OCI-LY1 (cell line): ENCODE measurements at regions not wholly inside any gene's neighbourhood (a gene's known extent, or its start where the extent isn't known, plus 50 kb on each side); places are given as distances from the start of the nearest gene placed in this dataset.

Experiments used
- EZH2 ChIP-seq: fragments of 200-600 bp; sonication (generic), shearing (Covaris generic); IDR thresholded peaks from 2 replicates; pipeline ENCODE4 v1.8.0; 2017; ENCODE audit warnings: borderline replicate concordance, mixed run types, mild to moderate bottlenecking, antibody characterized with exemption, low read length, moderate library complexity, mixed read lengths
- TF ChIP-seq, protein P1 (sequence below): fragments of 200-600 bp; sonication (generic), shearing (Covaris generic); IDR thresholded peaks from 2 replicates; pipeline ENCODE4 v1.5.1; 2017; ENCODE audit warnings: mild to moderate bottlenecking, antibody characterized with exemption, low read length, moderate library complexity, mixed read lengths

DNA sequence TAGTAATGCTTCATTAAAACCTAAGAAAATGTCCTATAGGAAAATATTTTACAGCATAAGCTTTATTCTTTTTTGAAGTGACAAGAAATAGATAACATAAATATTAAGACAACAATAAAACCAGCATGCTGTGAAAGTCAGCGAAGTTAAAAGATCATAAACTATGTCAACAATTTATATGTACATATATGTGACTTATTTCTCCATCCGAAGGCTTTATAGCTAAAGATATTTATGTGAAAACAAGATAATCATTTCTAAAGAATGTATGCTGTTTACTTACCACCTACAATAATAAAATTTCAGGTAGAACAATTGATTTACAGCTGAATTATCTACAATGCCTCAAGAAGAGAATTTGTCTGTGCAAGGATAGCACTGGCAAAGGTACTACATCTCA lies 283.4 kb downstream of the CRPPA start:
- TF ChIP-seq, protein P1, sequence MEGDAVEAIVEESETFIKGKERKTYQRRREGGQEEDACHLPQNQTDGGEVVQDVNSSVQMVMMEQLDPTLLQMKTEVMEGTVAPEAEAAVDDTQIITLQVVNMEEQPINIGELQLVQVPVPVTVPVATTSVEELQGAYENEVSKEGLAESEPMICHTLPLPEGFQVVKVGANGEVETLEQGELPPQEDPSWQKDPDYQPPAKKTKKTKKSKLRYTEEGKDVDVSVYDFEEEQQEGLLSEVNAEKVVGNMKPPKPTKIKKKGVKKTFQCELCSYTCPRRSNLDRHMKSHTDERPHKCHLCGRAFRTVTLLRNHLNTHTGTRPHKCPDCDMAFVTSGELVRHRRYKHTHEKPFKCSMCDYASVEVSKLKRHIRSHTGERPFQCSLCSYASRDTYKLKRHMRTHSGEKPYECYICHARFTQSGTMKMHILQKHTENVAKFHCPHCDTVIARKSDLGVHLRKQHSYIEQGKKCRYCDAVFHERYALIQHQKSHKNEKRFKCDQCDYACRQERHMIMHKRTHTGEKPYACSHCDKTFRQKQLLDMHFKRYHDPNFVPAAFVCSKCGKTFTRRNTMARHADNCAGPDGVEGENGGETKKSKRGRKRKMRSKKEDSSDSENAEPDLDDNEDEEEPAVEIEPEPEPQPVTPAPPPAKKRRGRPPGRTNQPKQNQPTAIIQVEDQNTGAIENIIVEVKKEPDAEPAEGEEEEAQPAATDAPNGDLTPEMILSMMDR = no peak
- no peak for TF ChIP-seq EZH2
